ENCODE measurements at regions not wholly inside any gene's neighbourhood (a gene's known extent, or its start where the extent isn't known, plus 50 kb on each side); places are given as distances from the start of the nearest gene placed in this dataset.

GRCh38 chr1:72540674-72541073, 258.3 kb upstream of the NEGR1 start:
- TF ChIP-seq CTCF (IDR thresholded peaks at IDR 0.05) (no peak), POLR2A (IDR thresholded peaks at IDR 0.05) (no peak), EP300 (IDR thresholded peaks at IDR 0.05) (no peak)

Measured in ovary (tissue), 3 donors.